GM23338 (cell line): ENCODE measurements at regions not wholly inside any gene's neighbourhood (a gene's known extent, or its start where the extent isn't known, plus 50 kb on each side); places are given as distances from the start of the nearest gene placed in this dataset.

ENCODE experiments used
- ATAC-seq: fragments of 200-7000 bp; cut with Tn5 transposase; 3 replicates; pipeline ENCODE4 v1.9.1; 2020
- DNase-seq: peaks from one replicate; pipeline ENCODE4 v3.0.0-alpha.2; 2015; ENCODE audit warnings: low spot score
- H2AFZ ChIP-seq: fragments of 200-600 bp; sonication (generic); 2 replicates; pipeline ENCODE4 v1.8.0; 2016; ENCODE audit warnings: antibody characterized with exemption, mild to moderate bottlenecking, moderate library complexity
- H3F3A ChIP-seq: fragments of 200-600 bp; sonication (generic); replicated peaks from 2 replicates; pipeline ENCODE4 v1.8.0; 2017; ENCODE audit warnings: antibody characterized with exemption, mixed run types, low read depth
- H3K27ac ChIP-seq: fragments of 200-600 bp; sonication (generic); 2 replicates; pipeline ENCODE4 v1.6.1; 2016; ENCODE audit warnings: low read depth
- H3K27me3 ChIP-seq: fragments of 200-600 bp; sonication (generic); 2 replicates; pipeline ENCODE4 v1.8.0; 2016; ENCODE audit warnings: mild to moderate bottlenecking, mixed run types, moderate library complexity; ENCODE audit not compliant: insufficient read depth
- H3K36me3 ChIP-seq: fragments of 200-600 bp; sonication (generic); 2 replicates; pipeline ENCODE4 v1.8.0; 2016; ENCODE audit warnings: mild to moderate bottlenecking; ENCODE audit not compliant: insufficient read depth
- H3K4me1 ChIP-seq: fragments of 200-600 bp; sonication (generic); 2 replicates; pipeline ENCODE4 v1.8.0; 2016; ENCODE audit warnings: mild to moderate bottlenecking, moderate library complexity; ENCODE audit not compliant: insufficient read depth
- H3K4me2 ChIP-seq: fragments of 200-600 bp; sonication (generic); 2 replicates; pipeline ENCODE4 v1.7.1; 2017; ENCODE audit warnings: mixed run types
- H3K4me3 ChIP-seq: fragments of 200-600 bp; sonication (generic); 2 replicates; pipeline ENCODE4 v1.6.1; 2016; ENCODE audit warnings: mixed run types
- H3K79me2 ChIP-seq: fragments of 200-600 bp; sonication (generic); replicated peaks from 2 replicates; pipeline ENCODE4 v1.8.0; 2017; ENCODE audit warnings: mild to moderate bottlenecking; ENCODE audit not compliant: insufficient read depth
- H3K9me2 ChIP-seq: fragments of 200-600 bp; sonication (generic); 2 replicates; pipeline ENCODE4 v1.8.0; 2017; ENCODE audit not compliant: insufficient read depth
- H4K20me1 ChIP-seq: fragments of 200-600 bp; sonication (generic); replicated peaks from 2 replicates; pipeline ENCODE4 v1.8.0; 2017; ENCODE audit warnings: mild to moderate bottlenecking; ENCODE audit not compliant: insufficient read depth
- H3K27ac Mint-ChIP-seq: 2 replicates; pipeline ENCODE4 v1.8.0; 2020; ENCODE audit warnings: inconsistent platforms, mild to moderate bottlenecking, moderate library complexity, mixed read lengths
- H3K27me3 Mint-ChIP-seq: 3 replicates; pipeline ENCODE4 v1.8.0; 2022; ENCODE audit warnings: low read depth, mild to moderate bottlenecking, moderate library complexity, mixed read lengths, inconsistent platforms; ENCODE audit not compliant: insufficient read depth, poor library complexity
- H3K36me3 Mint-ChIP-seq: 3 replicates; pipeline ENCODE4 v1.8.0; 2021; ENCODE audit warnings: low read depth, mild to moderate bottlenecking, inconsistent platforms, moderate library complexity, mixed read lengths
- H3K4me1 Mint-ChIP-seq: 3 replicates; pipeline ENCODE4 v1.8.0; 2020; ENCODE audit warnings: mild to moderate bottlenecking, inconsistent platforms, mixed read lengths
- H3K4me3 Mint-ChIP-seq: 3 replicates; pipeline ENCODE4 v1.8.0; 2021; ENCODE audit warnings: moderate library complexity, mild to moderate bottlenecking, inconsistent platforms, mixed read lengths
- H3K9me3 Mint-ChIP-seq: 3 replicates; pipeline ENCODE4 v1.8.0; 2020; ENCODE audit warnings: moderate library complexity, mild to moderate bottlenecking, inconsistent platforms, mixed read lengths
- CREB1 ChIP-seq: fragments of 250-450 bp; sonication (Bioruptor Pico); IDR thresholded peaks from 2 replicates; pipeline ENCODE4 v1.5.0; 2020; ENCODE audit warnings: low read depth, mild to moderate bottlenecking, moderate library complexity
- CTCF ChIP-seq, 2 experiments: fragments of 200-600 bp in 1 of 2; sonication (generic) in 1 of 2; conservative IDR thresholded peaks; 2 replicates each; pipeline versions ENCODE4 v1.5.1 to v1.6.1; 2016 to 2017; ENCODE audit warnings: antibody characterized with exemption in 2 of 2, low read depth in 2 of 2, mild to moderate bottlenecking in 2 of 2, moderate library complexity in 1 of 2
- EZH2 ChIP-seq: fragments of 200-600 bp; sonication (generic); IDR thresholded peaks from one replicate; pipeline ENCODE4 v1.8.0; 2017; ENCODE audit warnings: antibody characterized with exemption, mild to moderate bottlenecking, low read depth; ENCODE audit not compliant: unreplicated experiment
- EZH2phosphoT487 ChIP-seq: fragments of 200-600 bp; sonication (generic); IDR thresholded peaks from one replicate; pipeline ENCODE4 v1.8.1; 2018; ENCODE audit warnings: antibody characterized with exemption; ENCODE audit not compliant: unreplicated experiment
- NANOG ChIP-seq: IDR thresholded peaks from 2 replicates; pipeline ENCODE4 v1.6.1; 2016; ENCODE audit warnings: antibody characterized with exemption, borderline replicate concordance
- POLR2AphosphoS5 ChIP-seq: IDR thresholded peaks from 2 replicates; pipeline ENCODE4 v1.6.1; 2016; ENCODE audit warnings: antibody characterized with exemption, low read depth
- REST ChIP-seq: IDR thresholded peaks from one replicate; pipeline ENCODE4 v1.6.1; 2018; ENCODE audit warnings: antibody characterized with exemption; ENCODE audit not compliant: unreplicated experiment
- STAT1 ChIP-seq: IDR thresholded peaks from one replicate; pipeline ENCODE4 v1.6.1; 2016; ENCODE audit warnings: antibody characterized with exemption; ENCODE audit not compliant: unreplicated experiment
- ZNF114 ChIP-seq: fragments of 250-450 bp; sonication (Bioruptor Pico); IDR thresholded peaks from 2 replicates; pipeline ENCODE4 v1.5.0; 2020; ENCODE audit warnings: mild to moderate bottlenecking, moderate library complexity
- ZNF331 ChIP-seq: fragments of 250-450 bp; sonication (Bioruptor Pico); IDR thresholded peaks from 2 replicates; pipeline ENCODE4 v1.5.0; 2020; ENCODE audit warnings: low read depth, mild to moderate bottlenecking, moderate library complexity
- ZNF462 ChIP-seq: fragments of 250-450 bp; sonication (Bioruptor Pico); IDR thresholded peaks from 2 replicates; pipeline ENCODE4 v1.5.0; 2020; ENCODE audit warnings: mild to moderate bottlenecking, moderate library complexity
- TF ChIP-seq, protein P1 (sequence below): IDR thresholded peaks from 2 replicates; pipeline ENCODE4 v1.6.1; 2016; ENCODE audit warnings: antibody characterized with exemption

DNA sequence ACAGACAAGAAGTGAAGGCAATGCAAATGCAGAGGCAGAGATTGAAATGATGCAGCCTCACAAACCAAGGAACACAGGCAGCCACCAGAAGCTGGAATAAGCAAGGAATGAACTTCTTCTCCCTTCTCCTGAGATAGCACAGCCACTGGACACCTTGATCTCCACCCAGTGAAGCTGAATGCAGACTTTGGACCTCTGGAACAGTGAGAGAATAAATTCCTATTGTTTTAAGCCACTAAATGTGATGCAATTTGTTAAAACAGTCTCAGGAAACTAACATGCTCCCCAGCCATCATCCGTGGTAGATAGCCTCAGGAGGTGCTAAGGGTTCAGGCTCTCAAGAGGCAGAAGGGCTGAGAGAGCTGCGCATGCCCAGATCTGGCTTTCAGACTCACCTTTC lies 512.2 kb upstream of the ZNF608 start:
- Mint-ChIP-seq H3K27ac (0 out of 2 replicates have a peak overlapping the region, but pooled peaks have one; percentile 1), H3K27me3 (no peaks in the 10 kb centered on the region), H3K4me3 (no peak overlapping the region), H3K4me1 (peaks cover 22% of the 10 kb centered on the region), H3K36me3 (peaks cover 25% of the 10 kb centered on the region), H3K9me3 (peaks cover 23% of the 10 kb centered on the region)
- Histone ChIP-seq H4K20me1 (no peaks in the 10 kb centered on the region), H3K27ac (no peak overlapping the region), H3K9me2 (no peaks in the 10 kb centered on the region), H3F3A (no peaks in the 10 kb centered on the region), H3K79me2 (no peaks in the 10 kb centered on the region), H2AFZ (no peak overlapping the region), H3K4me2 (no peak overlapping the region), H3K4me1 (peaks cover 35% of the 10 kb centered on the region), H3K36me3 (peaks cover 7% of the 10 kb centered on the region), H3K4me3 (no peak overlapping the region), H3K27me3 (no peaks in the 10 kb centered on the region)
- TF ChIP-seq CTCF (conservative IDR thresholded peaks at IDR 0.05; ENCODE audit: low read depth in 2 of 2): no peak
- TF ChIP-seq REST: no peak
- no peak for TF ChIP-seq ZNF331 (CRISPR knock-in tag)
- TF ChIP-seq ZNF114: no peak
- no peak for TF ChIP-seq ZNF462 (CRISPR knock-in tag)
- TF ChIP-seq EZH2phosphoT487: no peak
- TF ChIP-seq, protein P1, sequence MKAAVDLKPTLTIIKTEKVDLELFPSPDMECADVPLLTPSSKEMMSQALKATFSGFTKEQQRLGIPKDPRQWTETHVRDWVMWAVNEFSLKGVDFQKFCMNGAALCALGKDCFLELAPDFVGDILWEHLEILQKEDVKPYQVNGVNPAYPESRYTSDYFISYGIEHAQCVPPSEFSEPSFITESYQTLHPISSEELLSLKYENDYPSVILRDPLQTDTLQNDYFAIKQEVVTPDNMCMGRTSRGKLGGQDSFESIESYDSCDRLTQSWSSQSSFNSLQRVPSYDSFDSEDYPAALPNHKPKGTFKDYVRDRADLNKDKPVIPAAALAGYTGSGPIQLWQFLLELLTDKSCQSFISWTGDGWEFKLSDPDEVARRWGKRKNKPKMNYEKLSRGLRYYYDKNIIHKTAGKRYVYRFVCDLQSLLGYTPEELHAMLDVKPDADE: no peak
- no peak for TF ChIP-seq EZH2
- TF ChIP-seq POLR2AphosphoS5: no peak
- no peak for TF ChIP-seq STAT1
- TF ChIP-seq NANOG: no peak
- TF ChIP-seq CREB1: no peak
- no peak for ATAC-seq
- DNase-seq: no peak
